ENCODE measurements at regions not wholly inside any gene's neighbourhood (a gene's known extent, or its start where the extent isn't known, plus 50 kb on each side); places are given as distances from the start of the nearest gene placed in this dataset.

DNA sequence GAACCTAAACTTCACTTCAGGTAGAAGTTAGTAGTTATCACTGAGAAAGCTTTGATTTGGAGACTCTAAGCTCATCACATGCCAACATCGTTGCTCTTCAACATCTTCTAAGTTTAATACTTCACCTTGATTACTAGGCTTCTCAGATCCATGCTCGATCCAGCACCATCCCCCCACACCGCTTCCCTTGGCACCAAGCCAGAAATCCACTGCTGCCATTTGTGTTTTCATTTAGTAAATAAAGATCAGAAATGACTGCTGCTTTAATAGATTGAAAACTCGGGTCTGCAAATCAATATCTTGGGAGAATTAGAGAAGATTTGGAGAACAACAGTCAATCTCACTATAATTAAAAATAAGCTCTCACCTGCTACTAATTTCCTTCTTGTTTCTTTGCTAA lies 214.7 kb upstream of the NR4A3 start:
- TF ChIP-seq POLR2AphosphoS5 (IDR thresholded peaks at IDR 0.05; ENCODE audit: low read depth, low read length) (no peak), SPI1 (IDR thresholded peaks at IDR 0.05; ENCODE audit: low read depth, low read length) (no peak)

Measured in GM12891 (cell line).